ENCODE measurements at regions not wholly inside any gene's neighbourhood (a gene's known extent, or its start where the extent isn't known, plus 50 kb on each side); places are given as distances from the start of the nearest gene placed in this dataset.
A peak's percentile ranks its signal among the peaks of the same experiment; 100 is the strongest.

- DNase-seq, result no peak
Measured at GRCh38 chr12:77189458-77189857, 124.1 kb upstream of the E2F7 start.

DNA sequence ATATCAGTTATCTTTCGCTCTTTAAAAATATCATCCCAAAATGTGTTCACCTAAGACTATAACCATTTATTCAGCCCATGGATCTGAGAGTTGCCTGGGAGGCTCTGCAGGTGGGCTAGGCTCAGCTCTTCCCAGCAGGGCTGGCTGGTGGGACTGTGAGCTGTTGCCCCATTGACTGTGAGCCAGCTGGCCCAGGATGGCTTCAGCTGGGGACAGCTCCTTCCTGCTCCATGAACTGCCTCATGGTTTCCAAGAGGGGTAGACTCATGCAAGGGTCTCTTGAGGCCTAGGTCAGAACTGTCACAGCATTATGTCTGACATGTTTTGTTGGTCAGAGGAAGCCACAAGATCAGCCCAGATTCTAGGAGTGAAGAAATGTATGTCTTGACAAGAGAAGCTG is 114.1 kb upstream of the E2F7 start:
- DNase-seq, result no peak

GRCh38 chr12:77167801-77168200 is 102.4 kb upstream of the E2F7 start:
- DNase-seq, result no peak

DNA sequence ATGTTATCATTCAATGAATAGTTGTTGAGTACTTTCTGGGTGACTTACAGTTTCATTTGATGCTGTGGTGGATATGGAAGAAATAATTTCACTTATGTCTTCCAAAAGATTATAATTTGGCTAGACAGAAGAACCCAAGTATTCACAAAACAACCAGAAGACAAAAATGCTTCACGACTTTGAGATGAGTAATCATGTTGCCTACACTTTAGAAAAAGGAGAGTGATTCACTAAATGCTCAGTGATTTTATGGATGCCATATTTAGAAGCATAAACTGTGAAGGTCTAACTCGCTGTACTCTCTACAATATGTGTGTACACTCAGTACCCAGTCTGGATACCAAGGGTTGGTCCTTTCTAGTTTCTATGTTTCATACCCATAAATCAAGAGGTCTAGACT is 101.3 kb upstream of the E2F7 start:
- no peak for DNase-seq

DNA sequence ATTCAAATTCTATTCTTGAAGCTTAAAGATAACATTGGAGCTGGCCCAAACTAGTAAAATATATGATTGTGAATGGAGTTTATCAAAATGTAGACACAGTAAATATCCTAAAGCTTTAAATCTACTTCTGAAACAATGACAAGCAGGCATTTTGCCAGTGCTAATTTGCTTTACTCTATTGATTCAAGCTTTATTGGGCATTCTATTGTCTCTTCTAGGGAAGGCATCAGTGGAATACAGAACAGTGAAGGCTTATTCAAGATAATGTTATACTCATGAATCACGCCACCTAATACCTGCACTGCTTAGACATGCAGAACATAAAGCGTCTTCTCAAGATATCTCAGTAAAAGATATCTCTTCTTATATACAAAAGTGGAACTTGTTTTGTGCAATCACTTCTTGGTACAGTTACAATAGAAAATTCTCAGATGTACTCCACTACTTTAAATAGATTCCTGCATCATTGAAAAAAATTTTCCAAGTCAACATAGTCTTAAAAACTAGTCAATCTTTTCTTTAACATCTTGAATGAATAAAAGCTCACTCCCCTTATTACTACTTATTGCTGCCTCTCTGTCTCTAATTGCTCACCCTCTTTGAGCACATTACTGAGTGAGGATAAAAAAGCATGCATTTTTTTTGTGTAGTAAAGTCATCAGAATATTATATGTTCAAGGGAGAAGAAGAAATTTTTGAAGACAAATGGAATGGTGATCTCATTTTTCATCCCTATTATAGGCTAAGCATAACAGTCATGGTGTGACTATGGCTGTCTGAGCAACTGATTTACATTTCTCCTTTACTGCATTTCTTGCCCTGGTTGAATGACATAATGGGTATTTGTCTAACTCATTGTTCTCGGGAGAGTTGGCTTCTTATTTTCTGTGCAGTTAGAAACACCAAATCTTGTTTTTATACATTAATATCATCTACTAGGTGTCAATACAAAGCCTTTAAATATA is 98.0 kb upstream of the E2F7 start:
- DNase-seq, result no peak

- no peak for DNase-seq
Measured at GRCh38 chr12:77161944-77162343, 96.6 kb upstream of the E2F7 start.

DNA sequence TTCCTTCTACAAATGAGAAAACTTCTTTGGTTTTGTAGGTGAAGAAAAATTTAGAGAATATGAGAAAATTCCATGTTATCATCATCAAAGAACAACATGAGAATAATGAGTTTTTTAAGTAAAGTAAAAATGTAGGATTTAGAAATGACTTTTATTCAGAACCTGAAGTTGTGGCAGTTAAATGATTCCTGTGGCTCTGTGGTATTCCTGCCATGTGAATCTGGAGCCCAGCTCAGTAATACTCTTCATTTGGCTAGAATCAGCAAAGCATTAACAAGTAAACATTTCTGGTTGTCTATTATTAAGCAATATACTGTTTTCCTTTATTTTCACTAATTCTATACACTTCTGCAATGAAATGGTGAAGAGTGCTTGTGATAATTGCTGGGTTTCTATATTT is 95.6 kb upstream of the E2F7 start:
- DNase-seq, result no peak

DNA sequence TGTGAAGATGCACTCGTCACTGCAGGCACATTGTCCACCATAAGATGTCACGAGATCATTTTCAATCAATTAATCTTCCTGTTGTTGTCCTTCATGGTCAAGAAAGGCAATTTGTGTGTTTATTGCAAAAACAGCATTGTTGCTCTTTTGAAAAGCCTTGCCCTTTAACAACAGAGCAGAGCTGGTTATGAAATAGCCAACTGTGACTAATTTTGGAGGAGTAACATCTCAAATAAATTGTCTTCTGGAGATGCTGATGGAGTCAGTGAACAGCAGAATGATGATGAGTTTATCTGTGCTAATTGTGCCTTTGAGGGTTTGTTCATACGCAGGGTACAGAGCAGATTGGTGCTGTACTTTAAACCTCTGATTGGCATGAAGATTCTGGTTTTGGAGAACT is 88.3 kb upstream of the E2F7 start:
- DNase-seq, result no peak

GRCh38 chr12:77152623-77153193 is 87.3 kb upstream of the E2F7 start:
- DNase-seq, result peak; percentile 23

DNA sequence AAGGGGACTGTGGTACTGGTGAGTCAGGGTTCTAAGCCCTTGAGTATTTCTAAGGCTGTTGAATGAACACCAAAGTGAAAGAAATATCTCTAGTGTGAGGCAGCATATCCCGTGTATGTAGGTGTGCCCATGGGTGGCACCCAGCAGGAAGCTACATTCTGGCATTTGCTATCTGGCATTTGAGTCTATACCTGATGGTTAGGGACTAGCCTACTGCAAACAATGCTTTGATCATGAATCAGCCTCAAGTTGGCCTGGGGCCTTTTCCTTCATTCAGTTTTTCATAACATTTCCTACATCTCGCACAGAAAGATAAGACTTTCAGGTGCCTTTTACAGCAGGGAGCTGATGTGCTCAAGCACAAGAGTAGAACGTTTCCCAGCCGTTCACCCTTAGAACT is 85.7 kb upstream of the E2F7 start:
- no peak for DNase-seq

DNA sequence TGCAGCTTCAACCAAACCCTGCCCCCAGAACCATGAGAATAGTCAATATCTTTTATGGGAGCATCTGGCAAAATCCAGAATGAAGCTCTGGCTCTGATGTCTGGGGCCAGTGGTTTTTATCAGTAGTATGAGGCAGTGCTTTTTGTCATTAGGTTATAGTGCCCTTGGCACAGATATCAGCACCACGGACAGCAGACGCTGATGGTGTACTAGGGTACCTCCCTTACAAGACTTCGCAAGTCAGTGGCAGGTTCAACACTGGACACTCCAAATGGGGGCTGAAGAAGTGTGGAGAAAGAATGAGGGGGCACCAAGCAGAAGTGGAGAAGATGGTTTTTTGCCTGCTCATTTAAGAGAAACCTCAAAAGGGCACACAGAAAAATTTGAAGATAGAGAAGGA is 68.2 kb upstream of the E2F7 start:
- peak; percentile 53 for DNase-seq

GRCh38 chr12:77131977-77132490 is 66.7 kb upstream of the E2F7 start:
- DNase-seq, result no peak

DNA sequence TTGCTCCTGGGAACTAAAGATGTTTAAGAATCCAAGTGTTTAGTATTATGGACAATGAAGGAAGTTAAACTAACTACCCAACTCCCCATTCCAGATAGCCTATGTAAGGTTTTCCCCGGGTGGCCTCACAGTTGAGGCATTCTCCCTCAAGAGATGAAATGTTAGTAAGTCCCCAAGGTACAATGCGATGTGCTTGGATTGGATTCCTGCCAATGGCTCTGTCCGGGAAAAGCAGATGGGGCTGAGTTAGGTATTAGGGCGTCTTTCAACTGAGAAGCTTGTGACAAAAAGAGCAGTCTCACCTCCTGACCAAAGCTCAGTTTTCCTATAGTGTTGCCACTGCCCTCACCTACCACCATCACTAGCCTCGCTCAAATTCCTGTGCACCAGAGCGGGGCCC is 64.8 kb upstream of the E2F7 start:
- no peak for DNase-seq

- peak; percentile 58 for DNase-seq
Measured at GRCh38 chr12:77124767-77125166, 59.4 kb upstream of the E2F7 start.

DNA sequence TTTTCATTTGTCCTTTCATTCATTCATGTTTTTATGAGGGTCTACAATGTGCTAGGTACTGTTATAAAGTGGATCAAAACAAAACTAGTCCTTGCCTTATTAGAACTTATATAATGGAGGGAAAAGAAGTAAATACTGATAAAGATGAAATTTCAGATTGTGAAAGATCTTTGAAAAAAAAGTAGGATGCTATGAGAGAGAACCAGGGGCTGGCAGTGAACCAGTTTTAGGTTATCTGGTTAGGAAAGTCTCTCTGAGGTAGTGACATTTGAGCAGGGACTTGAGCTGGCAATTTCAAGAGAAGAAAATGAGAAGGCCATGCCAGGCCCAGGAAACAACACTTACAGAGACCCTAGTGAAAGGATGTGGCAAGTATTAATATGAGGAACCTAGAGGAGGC is 57.3 kb upstream of the E2F7 start:
- no peak for DNase-seq

DNA sequence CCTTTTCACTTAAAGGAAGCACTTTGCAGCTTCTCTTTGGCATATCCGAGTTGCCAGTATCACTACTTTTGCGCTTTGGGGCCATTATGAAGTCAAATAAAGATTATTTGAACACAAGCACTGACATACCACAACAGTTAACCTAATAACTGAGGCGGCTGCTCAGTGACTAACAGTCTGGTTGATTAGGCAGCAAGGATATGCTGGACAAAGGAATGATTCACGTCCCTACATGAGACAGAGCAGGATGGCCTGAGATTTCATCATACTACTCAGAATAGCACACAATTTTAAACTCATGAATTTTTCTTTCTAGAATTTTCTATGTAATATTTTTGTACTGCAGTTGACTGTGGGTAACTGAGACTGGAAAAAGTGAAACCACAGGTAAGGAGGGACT is 56.9 kb upstream of the E2F7 start:
- DNase-seq, result peak; percentile 86

DNA sequence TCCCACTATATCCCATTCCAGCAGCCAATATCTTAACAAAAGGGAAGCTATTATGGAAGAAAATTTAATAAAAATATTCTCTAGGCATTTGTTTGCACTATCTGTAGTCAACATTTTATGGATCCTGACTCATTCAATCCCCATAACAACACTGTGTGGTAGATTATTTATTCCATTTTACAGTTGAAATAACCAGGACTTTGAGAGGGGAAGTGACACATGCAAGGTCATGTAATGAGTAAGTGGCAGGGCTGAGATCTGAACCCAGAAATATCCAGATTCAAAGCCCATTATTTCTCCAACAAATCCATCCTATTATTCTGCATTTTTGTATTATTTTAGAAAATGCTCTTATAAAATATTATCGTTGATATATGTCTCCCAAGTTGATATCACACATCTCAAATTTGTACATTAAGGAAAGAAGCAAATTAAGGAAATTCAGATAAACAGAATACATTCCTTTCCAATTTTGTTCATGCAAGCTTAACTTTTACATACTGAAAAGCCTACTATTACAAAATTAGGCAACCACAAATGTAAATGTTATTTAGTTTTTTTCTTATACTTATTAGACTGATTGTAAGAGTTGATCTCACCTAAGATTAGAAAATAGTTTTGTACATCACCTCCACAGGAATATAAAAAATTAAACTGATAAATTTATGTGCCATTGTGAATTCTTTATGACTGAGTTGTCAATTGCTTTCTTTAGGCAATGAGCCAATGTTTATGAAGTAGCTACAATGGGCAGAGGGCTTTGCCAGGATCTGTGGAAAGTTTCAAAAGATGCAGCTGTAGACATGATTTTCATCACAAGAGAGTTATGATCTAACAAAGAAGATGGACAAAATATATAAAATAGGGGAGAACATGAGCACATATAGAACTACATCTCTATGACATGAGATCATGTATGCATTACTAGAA is 55.1 kb upstream of the E2F7 start:
- peak; percentile 53 for DNase-seq

- DNase-seq, result no peak
Measured at GRCh38 chr12:77118696-77119095, 53.3 kb upstream of the E2F7 start.

- no peak for DNase-seq
Measured at GRCh38 chr12:77116277-77116676, 50.9 kb upstream of the E2F7 start.

DNA sequence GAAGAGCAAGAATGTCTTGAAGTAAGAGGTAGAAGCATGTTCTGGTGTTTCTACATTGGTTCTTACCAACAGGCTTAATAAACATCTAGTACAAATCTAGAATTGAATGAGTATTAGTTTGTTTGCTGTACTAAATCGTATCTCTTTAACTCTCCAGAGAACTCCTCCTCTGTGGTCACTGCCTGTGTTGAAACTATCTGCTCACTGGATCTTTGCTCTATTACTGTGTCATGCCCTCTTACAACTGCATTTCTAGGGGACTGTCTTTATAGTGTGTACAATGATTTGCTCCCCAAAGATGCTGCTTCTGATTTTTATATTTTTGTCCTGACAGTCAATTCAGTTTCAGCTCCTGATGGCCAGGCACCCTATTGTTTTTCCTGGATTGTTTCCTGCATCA is 50.1 kb upstream of the E2F7 start:
- no peak for DNase-seq
